Lower lobe of right lung (tissue), 2 donors: ENCODE measurements at regions not wholly inside any gene's neighbourhood (a gene's known extent, or its start where the extent isn't known, plus 50 kb on each side); places are given as distances from the start of the nearest gene placed in this dataset.

Experiments
- ATAC-seq, 2 donors: fragments of 200-7000 bp; cut with Tn5 transposase; one replicate each; pipeline ENCODE4 v1.9.1; 2020 to 2022; ENCODE audit warnings: mild to moderate bottlenecking in 2 of 2, moderate library complexity in 2 of 2
- DNase-seq: peaks from one replicate; pipeline ENCODE4 v3.0.0-alpha.2; 2020
- H3K27ac ChIP-seq: fragments of 200-600 bp; one replicate; pipeline ENCODE4 v1.8.0; 2022
- H3K27me3 ChIP-seq: fragments of 200-600 bp; one replicate; pipeline ENCODE4 v1.8.0; 2022; ENCODE audit warnings: low read depth
- H3K36me3 ChIP-seq: fragments of 200-600 bp; one replicate; pipeline ENCODE4 v1.8.0; 2022; ENCODE audit warnings: mild to moderate bottlenecking
- H3K4me1 ChIP-seq: fragments of 200-600 bp; one replicate; pipeline ENCODE4 v1.8.0; 2022
- H3K4me3 ChIP-seq: fragments of 200-600 bp; one replicate; pipeline ENCODE4 v1.8.0; 2022; ENCODE audit warnings: mild to moderate bottlenecking
- H3K9me3 ChIP-seq: fragments of 200-600 bp; one replicate; pipeline ENCODE4 v1.8.0; 2022
- intact Hi-C: fragments of 100-400 bp; cut with DNase I; formaldehyde crosslinking; loops from one replicate; pipeline ENCODE4 v1.11.0; 2022
- TF ChIP-seq, protein P1 (sequence below): fragments of 200-600 bp; IDR thresholded peaks from one replicate; pipeline ENCODE4 v1.8.0; 2022; ENCODE audit warnings: antibody characterized with exemption, mild to moderate bottlenecking
- donor health status: DM: no; HTN: yes; CAD: no; lungs with severe emphysema.

DNA sequence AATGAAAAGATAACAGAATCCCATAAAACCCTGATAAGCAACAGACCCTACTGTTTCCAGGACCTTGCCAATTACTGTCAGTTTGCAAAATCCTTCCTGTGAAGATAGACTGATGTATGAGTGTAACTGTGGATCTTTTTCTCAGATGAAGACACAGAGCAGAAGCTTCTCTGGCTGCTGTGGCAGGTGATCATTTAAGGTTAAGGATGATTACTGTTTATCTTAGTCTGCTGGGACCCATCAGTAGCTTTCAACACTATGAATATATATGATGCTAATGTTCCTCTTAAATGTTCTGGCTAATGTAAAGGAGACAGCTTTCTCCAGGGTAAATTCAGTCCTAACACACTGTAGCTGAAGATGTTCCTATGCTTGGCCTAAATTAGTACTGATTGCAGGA, 56.0 kb upstream of the CTTNBP2 start:
- H3K4me1 ChIP-seq: no peaks in the 10 kb centered on the region
- H3K36me3 ChIP-seq: no peaks in the 10 kb centered on the region
- intact Hi-C loops: no loop called here
- H3K4me3 ChIP-seq: no peak overlapping the region
- no peaks in the 10 kb centered on the region for H3K27me3 ChIP-seq
- DNase-seq: no peak
- no peaks in the 10 kb centered on the region for H3K9me3 ChIP-seq
- ATAC-seq: no peak
- no peak overlapping the region for H3K27ac ChIP-seq
- TF ChIP-seq, protein P1, sequence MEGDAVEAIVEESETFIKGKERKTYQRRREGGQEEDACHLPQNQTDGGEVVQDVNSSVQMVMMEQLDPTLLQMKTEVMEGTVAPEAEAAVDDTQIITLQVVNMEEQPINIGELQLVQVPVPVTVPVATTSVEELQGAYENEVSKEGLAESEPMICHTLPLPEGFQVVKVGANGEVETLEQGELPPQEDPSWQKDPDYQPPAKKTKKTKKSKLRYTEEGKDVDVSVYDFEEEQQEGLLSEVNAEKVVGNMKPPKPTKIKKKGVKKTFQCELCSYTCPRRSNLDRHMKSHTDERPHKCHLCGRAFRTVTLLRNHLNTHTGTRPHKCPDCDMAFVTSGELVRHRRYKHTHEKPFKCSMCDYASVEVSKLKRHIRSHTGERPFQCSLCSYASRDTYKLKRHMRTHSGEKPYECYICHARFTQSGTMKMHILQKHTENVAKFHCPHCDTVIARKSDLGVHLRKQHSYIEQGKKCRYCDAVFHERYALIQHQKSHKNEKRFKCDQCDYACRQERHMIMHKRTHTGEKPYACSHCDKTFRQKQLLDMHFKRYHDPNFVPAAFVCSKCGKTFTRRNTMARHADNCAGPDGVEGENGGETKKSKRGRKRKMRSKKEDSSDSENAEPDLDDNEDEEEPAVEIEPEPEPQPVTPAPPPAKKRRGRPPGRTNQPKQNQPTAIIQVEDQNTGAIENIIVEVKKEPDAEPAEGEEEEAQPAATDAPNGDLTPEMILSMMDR: no peak

DNA sequence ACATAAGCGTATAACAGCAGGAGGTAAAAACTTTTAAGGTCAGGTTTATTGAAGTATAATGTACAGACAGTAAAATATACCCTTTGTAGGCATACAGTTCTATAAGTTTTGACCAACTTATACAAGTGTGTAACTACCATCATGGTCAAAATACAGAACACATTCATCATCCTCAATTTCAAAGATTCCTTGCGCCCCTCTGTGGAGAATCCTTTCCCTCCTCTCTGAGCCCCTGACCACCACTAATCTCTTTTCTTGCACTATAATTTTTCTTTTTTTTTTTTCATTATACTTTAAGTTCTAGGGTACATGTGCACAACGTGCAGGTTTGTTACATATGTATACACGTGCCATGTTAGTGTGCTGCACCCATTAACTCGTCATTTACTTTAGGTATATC, 58.1 kb upstream of the CTTNBP2 start:
- intact Hi-C loops: no loop called here
- no peak overlapping the region for H3K4me3 ChIP-seq
- H3K36me3 ChIP-seq: no peaks in the 10 kb centered on the region
- DNase-seq (no peak), ATAC-seq (no peak)
- no peaks in the 10 kb centered on the region for H3K9me3 ChIP-seq
- H3K4me1 ChIP-seq: no peaks in the 10 kb centered on the region
- H3K27ac ChIP-seq: no peak overlapping the region
- TF ChIP-seq, protein P1: no peak
- no peaks in the 10 kb centered on the region for H3K27me3 ChIP-seq

DNA sequence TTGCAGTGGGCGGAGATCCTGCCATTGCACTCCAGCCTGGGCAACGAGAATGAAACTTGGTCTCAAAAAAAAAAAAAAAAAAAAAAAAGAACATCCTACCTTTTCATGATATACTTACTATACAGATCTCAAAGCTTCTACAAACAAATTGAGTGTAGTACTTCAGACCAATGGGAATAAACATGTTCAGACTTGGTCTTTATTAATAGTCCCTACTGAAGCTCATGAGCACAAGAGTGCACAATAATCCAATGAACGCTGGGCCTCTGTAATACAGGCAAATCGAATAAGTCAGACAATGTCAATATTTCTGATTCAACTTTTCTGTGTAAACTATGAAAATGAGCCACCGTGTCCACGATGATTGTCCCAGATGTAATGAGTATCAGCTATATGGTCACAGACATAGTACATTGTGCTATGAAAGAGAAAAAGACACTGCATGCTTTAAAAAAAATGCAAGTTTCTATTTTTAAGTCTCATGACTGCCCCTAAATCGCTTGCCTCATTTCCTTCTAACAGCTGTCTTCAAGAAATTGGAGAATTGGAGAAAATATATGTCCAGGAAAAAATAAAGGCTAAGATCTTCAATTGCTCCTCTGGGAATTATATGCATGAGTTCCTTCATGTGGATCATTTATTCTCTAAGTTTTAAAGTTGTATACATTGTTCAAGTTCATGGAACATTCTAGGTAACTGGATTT, 64.0 kb upstream of the CTTNBP2 start:
- Histone ChIP-seq H3K27me3 (no peaks in the 10 kb centered on the region), H3K4me1 (no peaks in the 10 kb centered on the region), H3K36me3 (no peaks in the 10 kb centered on the region), H3K4me3 (no peak overlapping the region), H3K9me3 (no peaks in the 10 kb centered on the region), H3K27ac (no peak overlapping the region)
- no peak for ATAC-seq
- TF ChIP-seq, protein P1: no peak
- no peak for DNase-seq
- intact Hi-C loops: no loop called here

DNA sequence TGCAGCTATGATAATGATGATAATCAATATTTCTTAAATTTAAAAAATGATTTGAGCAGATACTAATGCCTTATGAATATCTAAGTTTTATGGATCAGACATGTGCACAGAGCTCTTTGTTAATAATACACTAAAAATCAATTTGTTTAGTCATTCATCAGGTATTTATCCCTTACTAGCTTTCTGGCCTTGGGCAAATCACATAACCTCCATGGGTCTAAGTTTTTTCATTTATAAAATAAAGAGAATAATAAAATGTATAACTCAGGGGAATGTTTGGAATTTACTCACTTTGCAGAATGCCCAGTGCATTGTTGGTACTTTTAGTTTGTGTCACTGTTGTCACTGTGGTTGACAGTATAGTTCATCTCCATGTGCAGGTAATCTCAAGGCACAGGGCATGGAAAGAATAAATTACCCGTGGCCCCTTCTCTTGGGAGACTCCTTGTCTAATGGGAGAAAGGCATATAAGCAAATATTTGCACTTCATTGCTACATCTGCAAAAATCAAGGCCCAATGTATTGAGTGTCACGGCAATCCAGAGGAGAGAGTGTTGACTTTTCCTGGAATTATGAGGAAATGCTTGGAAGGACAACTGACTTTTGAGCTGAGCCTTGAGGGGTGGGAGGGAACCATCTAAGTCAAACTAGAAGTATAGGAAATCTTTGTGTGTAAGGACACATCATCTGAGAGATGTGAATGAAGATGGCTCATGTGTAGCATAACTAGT, 64.7 kb upstream of the CTTNBP2 start:
- intact Hi-C loops: no loop called here
- TF ChIP-seq, protein P1: no peak
- ATAC-seq (no peak), DNase-seq (no peak)
- Histone ChIP-seq H3K4me3 (no peak overlapping the region), H3K9me3 (no peaks in the 10 kb centered on the region), H3K4me1 (no peaks in the 10 kb centered on the region), H3K36me3 (no peaks in the 10 kb centered on the region), H3K27ac (no peak overlapping the region), H3K27me3 (no peaks in the 10 kb centered on the region)

DNA sequence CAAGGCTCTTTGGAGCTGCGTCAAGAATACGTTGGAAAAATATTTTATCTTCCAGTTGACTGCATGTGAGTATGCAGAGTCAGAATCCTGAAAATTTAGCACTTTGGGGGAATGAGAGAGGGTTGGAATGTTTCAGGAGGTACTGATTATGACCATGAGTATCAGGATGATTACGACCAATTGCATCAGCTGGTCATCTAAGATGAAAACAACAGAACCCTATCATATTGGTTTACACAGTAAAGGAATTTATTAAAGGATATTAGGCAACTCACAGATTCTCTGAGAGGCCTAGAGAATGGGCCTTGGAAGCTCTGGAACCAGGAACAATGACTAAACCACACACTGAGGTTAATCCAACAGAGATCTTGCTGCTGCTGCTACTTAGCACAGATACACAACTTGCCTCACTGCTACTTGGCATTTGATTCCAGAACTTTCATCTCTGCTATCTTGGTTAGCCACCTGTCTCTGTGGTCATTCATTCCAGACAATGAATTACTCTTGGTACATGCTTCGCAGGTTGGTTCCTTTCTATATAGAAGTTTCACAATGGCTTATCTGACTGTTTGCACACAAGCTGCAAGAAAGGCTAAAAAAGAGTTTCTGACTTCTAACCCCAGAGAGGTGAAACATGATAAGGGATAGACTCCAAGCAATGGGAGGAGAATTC, 68.0 kb upstream of the CTTNBP2 start:
- no peak overlapping the region for H3K4me3 ChIP-seq
- H3K9me3 ChIP-seq: no peaks in the 10 kb centered on the region
- ATAC-seq: no peak
- no peak for DNase-seq
- no peaks in the 10 kb centered on the region for H3K36me3 ChIP-seq
- H3K27me3 ChIP-seq: no peaks in the 10 kb centered on the region
- no peak overlapping the region for H3K27ac ChIP-seq
- TF ChIP-seq, protein P1: no peak
- no peaks in the 10 kb centered on the region for H3K4me1 ChIP-seq
- intact Hi-C loops: no loop called here
